ENCODE measurements at regions not wholly inside any gene's neighbourhood (a gene's known extent, or its start where the extent isn't known, plus 50 kb on each side); places are given as distances from the start of the nearest gene placed in this dataset.

DNA sequence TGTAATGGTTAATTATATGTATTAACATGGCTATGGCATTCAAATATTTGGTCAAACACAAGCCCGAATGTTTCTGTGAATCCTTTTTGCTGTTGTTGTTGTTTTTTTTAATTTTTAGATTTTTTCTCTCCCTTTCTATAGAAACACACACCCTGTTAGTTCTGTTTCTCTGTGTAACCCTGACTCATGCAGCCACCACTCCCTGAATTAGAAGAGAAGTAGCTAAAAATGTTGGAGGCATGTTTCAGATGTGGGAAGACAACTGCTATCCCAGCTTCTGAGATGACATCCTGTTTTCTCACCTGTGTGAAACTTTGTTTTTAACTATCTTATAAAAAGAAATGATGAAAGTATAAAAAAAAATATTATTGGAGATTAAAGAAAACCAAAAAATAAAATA, 219.6 kb upstream of the RGPD4 start:
- Histone ChIP-seq H3K4me1 (ENCODE audit: insufficient read depth, low read length) (no peaks in the 10 kb centered on the region), H3K27me3 (ENCODE audit: control insufficient read depth in 1 of 2, insufficient read depth in 2 of 2, low read length in 2 of 2) (no peaks in the 10 kb centered on the region), H3K27ac (ENCODE audit: low read depth in 1 of 2, low read length in 2 of 2) (no peak overlapping the region), H3K36me3 (ENCODE audit: insufficient read depth, low read length) (no peaks in the 10 kb centered on the region), H3K4me3 (ENCODE audit: low read length) (no peak overlapping the region), H3K9me3 (ENCODE audit: control insufficient read depth in 1 of 2, insufficient read depth in 1 of 2, low read length in 2 of 2) (no peaks in the 10 kb centered on the region)
- Mint-ChIP-seq H3K27ac (no peak overlapping the region), H3K9me3 (no peaks in the 10 kb centered on the region), H3K27me3 (no peaks in the 10 kb centered on the region), H3K4me1 (ENCODE audit: low read depth) (no peaks in the 10 kb centered on the region), H3K36me3 (ENCODE audit: low read depth) (no peaks in the 10 kb centered on the region), H3K4me3 (no peak overlapping the region)
- TF ChIP-seq, protein P1, sequence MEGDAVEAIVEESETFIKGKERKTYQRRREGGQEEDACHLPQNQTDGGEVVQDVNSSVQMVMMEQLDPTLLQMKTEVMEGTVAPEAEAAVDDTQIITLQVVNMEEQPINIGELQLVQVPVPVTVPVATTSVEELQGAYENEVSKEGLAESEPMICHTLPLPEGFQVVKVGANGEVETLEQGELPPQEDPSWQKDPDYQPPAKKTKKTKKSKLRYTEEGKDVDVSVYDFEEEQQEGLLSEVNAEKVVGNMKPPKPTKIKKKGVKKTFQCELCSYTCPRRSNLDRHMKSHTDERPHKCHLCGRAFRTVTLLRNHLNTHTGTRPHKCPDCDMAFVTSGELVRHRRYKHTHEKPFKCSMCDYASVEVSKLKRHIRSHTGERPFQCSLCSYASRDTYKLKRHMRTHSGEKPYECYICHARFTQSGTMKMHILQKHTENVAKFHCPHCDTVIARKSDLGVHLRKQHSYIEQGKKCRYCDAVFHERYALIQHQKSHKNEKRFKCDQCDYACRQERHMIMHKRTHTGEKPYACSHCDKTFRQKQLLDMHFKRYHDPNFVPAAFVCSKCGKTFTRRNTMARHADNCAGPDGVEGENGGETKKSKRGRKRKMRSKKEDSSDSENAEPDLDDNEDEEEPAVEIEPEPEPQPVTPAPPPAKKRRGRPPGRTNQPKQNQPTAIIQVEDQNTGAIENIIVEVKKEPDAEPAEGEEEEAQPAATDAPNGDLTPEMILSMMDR (IDR thresholded peaks at IDR 0.05) = no peak
- POLR2A ChIA-PET = no interaction called here
- ATAC-seq (ENCODE audit: poor library complexity) (no peak), DNase-seq (no peak)
- CTCF ChIA-PET = no interaction called here
- intact Hi-C loops (cut with DNase I, micrococcal nuclease) = no loop called here

DNA sequence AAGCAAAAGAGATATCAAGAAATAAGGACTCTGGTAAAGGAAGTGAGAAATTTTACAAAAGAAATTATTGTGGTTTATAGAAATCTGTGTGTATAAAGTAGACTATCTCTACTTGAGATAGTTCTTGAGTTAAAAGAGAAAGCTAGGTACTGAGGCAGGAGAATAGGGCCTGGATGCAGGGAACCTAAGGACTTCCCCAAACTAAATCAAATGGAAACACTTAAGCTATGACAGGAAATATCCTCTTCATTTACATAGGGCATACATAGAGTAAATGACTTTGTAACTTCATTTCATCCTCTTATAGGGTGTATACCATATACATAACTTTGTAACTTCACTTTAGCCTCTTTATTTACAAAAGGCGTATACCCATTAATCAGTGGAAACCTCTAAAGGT, 219.2 kb upstream of the RGPD4 start:
- H3K27me3 ChIP-seq (ENCODE audit: control insufficient read depth in 1 of 2, insufficient read depth in 2 of 2, low read length in 2 of 2) = no peaks in the 10 kb centered on the region
- ChIA-PET CTCF (no interaction called here), POLR2A (no interaction called here)
- H3K4me1 ChIP-seq (ENCODE audit: insufficient read depth, low read length) = no peaks in the 10 kb centered on the region
- intact Hi-C loops (cut with DNase I, micrococcal nuclease) = no loop called here
- H3K27ac Mint-ChIP-seq = no peak overlapping the region
- H3K9me3 ChIP-seq (ENCODE audit: control insufficient read depth in 1 of 2, insufficient read depth in 1 of 2, low read length in 2 of 2) = no peaks in the 10 kb centered on the region
- H3K4me3 Mint-ChIP-seq = no peak overlapping the region
- no peak for ATAC-seq (ENCODE audit: poor library complexity)
- DNase-seq = no peak
- H3K27ac ChIP-seq (ENCODE audit: low read depth in 1 of 2, low read length in 2 of 2) = no peak overlapping the region
- no peaks in the 10 kb centered on the region for H3K36me3 Mint-ChIP-seq (ENCODE audit: low read depth)
- H3K4me3 ChIP-seq (ENCODE audit: low read length) = no peak overlapping the region
- no peaks in the 10 kb centered on the region for H3K4me1 Mint-ChIP-seq (ENCODE audit: low read depth)
- no peaks in the 10 kb centered on the region for H3K36me3 ChIP-seq (ENCODE audit: insufficient read depth, low read length)
- no peaks in the 10 kb centered on the region for H3K27me3 Mint-ChIP-seq
- H3K9me3 Mint-ChIP-seq = no peaks in the 10 kb centered on the region
- TF ChIP-seq, protein P1 (IDR thresholded peaks at IDR 0.05) = no peak

DNA sequence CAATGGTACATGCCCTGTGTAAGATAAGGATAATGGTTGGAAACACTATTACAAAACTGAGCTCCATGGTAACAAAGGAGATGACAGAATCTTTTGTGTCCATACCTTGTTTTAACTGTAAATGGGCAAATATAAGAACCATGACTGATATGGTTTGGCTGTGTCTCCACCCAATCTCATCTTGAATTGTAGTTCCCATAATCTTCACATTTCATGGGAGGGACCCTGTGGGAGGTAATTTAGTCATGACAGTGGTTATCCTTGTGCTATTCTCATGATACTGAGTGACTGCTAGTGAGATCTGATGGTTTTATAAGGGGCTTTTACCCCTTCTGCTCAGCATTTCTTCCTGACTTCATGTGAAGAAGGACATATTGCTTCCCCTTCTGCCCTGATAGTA, 211.7 kb upstream of the RGPD4 start:
- Mint-ChIP-seq H3K9me3 (peaks cover 4% of the 10 kb centered on the region), H3K36me3 (ENCODE audit: low read depth) (no peaks in the 10 kb centered on the region), H3K4me3 (no peak overlapping the region), H3K4me1 (ENCODE audit: low read depth) (no peaks in the 10 kb centered on the region), H3K27me3 (no peaks in the 10 kb centered on the region), H3K27ac (no peak overlapping the region)
- CTCF ChIA-PET = no interaction called here
- ATAC-seq (ENCODE audit: poor library complexity) (no peak), DNase-seq (no peak)
- peaks cover 0 to 7% of the 10 kb centered on the region in 2 experiments for H3K9me3 ChIP-seq (ENCODE audit: control insufficient read depth in 1 of 2, insufficient read depth in 1 of 2, low read length in 2 of 2)
- POLR2A ChIA-PET = no interaction called here
- H3K27me3 ChIP-seq (ENCODE audit: control insufficient read depth in 1 of 2, insufficient read depth in 2 of 2, low read length in 2 of 2) = no peaks in the 10 kb centered on the region
- H3K36me3 ChIP-seq (ENCODE audit: insufficient read depth, low read length) = no peaks in the 10 kb centered on the region
- H3K27ac ChIP-seq (ENCODE audit: low read depth in 1 of 2, low read length in 2 of 2) = no peak overlapping the region
- H3K4me1 ChIP-seq (ENCODE audit: insufficient read depth, low read length) = no peaks in the 10 kb centered on the region
- no peak overlapping the region for H3K4me3 ChIP-seq (ENCODE audit: low read length)
- TF ChIP-seq, protein P1 (IDR thresholded peaks at IDR 0.05) = no peak
- intact Hi-C loops (cut with DNase I, micrococcal nuclease) = no loop called here
